HFF-Myc (cell line): ENCODE measurements at regions not wholly inside any gene's neighbourhood (a gene's known extent, or its start where the extent isn't known, plus 50 kb on each side); places are given as distances from the start of the nearest gene placed in this dataset.
"Not testable (repeated sequence)": the region's sequence is repeated elsewhere in the genome, so short reads cannot be mapped to it uniquely, and the experiment has no call there.

Experiments
- DNase-seq: peaks from one replicate; pipeline ENCODE4 v3.0.0-alpha.2; 2011; ENCODE audit warnings: low read depth; ENCODE audit errors: extremely low read depth
- H3K4me3 ChIP-seq: replicated peaks from 2 replicates; pipeline ENCODE4 v1.5.1; 2011; ENCODE audit warnings: low read depth, mild to moderate bottlenecking, control low read depth, low read length
- TF ChIP-seq, protein P1 (sequence below): IDR thresholded peaks from 2 replicates; pipeline ENCODE4 v1.5.1; 2012; ENCODE audit warnings: mild to moderate bottlenecking, low read depth, low read length, control low read depth; ENCODE audit errors: missing control alignments

DNA sequence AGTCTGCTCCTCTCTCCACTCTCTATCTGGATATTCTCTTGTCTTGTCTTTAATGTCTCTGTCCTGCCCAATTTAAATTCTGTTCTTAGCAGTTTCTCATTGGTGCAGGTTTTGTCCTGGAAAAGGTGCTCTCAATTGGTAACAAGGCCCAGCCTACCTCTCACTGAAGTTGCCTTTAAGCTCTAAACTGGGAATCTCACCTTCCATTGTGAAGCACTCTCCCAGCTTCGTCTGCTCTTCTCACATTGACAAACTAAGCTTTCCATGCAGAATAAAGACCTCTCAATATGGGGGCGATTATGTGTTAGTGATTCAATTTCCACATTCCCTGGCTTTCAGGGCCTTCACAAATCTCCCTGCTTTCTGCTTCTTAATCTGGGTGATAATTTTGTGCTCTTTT is 1712.2 kb downstream of the GRIK2 start:
- TF ChIP-seq, protein P1, sequence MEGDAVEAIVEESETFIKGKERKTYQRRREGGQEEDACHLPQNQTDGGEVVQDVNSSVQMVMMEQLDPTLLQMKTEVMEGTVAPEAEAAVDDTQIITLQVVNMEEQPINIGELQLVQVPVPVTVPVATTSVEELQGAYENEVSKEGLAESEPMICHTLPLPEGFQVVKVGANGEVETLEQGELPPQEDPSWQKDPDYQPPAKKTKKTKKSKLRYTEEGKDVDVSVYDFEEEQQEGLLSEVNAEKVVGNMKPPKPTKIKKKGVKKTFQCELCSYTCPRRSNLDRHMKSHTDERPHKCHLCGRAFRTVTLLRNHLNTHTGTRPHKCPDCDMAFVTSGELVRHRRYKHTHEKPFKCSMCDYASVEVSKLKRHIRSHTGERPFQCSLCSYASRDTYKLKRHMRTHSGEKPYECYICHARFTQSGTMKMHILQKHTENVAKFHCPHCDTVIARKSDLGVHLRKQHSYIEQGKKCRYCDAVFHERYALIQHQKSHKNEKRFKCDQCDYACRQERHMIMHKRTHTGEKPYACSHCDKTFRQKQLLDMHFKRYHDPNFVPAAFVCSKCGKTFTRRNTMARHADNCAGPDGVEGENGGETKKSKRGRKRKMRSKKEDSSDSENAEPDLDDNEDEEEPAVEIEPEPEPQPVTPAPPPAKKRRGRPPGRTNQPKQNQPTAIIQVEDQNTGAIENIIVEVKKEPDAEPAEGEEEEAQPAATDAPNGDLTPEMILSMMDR = no peak
- no peak for DNase-seq
- no peak overlapping the region for H3K4me3 ChIP-seq

DNA sequence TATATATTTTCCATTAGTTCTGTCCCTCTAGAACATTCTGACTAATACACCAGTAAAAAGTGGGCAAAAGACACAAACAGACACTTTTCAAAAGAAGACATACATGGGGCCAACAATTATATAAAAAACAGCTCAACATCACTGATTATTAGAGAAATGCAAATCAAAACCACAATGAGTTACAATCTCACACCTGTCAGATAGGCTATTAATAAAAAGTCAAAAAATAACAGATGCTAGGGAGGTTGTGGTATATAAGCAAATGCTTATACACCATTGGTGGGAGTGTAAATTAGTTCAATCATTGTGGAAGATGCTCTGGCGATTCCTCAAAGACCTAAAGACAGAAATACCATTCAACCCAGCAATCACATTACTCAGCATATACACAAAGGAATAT is 1707.8 kb downstream of the GRIK2 start:
- H3K4me3 ChIP-seq = no peak overlapping the region
- TF ChIP-seq, protein P1 = no peak
- no peak for DNase-seq

DNA sequence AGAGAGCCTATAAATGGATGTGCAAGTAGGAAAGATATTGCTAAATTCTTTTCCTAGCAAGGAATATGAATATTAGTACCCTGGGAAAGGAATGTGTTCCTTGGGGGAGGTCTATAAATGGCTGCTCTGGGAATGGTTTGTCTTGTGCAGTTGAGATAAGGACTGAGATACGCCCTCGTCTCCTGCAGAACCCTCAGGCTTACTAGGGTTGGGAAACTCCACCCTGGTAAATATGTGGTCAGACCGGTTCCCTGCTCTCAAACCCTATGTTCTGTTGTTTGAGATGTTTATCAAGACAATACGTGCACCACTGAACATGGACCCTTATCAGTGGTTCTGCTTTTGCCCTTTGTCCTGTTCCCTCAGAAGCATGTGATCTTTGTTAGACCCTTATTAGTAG is 1698.9 kb downstream of the GRIK2 start:
- not testable (repeated sequence) for DNase-seq, H3K4me3 ChIP-seq

- H3K4me3 ChIP-seq = no peak overlapping the region
- TF ChIP-seq, protein P1 = no peak
- DNase-seq = no peak
Observed at GRCh38 chr6:103085801-103086200, 1692.3 kb downstream of the GRIK2 start.

- TF ChIP-seq, protein P1 = no peak
- no peak for DNase-seq
- H3K4me3 ChIP-seq = no peak overlapping the region
Observed at GRCh38 chr6:103081876-103082630, 1688.5 kb downstream of the GRIK2 start.

DNA sequence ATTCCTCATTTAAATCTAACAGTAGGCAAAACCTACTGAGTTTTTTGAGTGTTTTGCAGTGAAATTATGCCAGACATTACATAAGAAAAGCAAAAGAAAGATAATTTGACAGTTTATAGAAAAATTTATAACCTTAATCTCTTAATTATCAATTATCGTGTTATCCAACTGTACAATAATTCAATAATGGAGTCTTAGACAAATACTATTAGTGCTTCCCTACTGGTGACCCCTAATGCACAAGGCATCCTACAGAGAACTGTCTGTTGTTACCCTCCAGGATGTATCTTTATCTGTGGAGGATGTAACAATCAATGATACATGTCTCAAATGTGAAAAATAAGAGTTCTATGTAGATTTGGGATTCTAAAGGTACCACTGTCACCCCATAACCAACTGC is 1687.6 kb downstream of the GRIK2 start:
- DNase-seq = no peak
- TF ChIP-seq, protein P1 = no peak
- no peak overlapping the region for H3K4me3 ChIP-seq

DNA sequence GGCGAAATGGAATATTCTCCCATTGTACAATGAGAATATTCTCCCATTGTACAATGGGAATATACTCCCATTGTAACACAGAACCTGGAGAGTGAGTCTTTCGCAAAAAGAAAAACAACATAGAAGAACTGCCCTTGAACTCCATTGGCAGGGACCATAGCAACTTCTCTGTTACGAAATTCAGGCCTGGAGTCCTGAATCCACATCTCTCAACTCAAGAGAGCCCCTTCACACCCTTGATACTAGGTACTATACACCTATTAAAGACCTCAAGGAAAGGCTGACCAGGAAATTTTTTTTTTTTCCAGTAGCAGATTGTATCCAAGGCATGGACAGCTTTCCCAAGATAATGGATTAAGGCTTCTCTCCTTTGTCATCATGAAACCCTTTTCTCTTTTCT is 1687.0 kb downstream of the GRIK2 start:
- TF ChIP-seq, protein P1 = no peak
- no peak for DNase-seq
- H3K4me3 ChIP-seq = no peak overlapping the region
